H1 (cell line): ENCODE measurements at regions not wholly inside any gene's neighbourhood (a gene's known extent, or its start where the extent isn't known, plus 50 kb on each side); places are given as distances from the start of the nearest gene placed in this dataset.

Experiments used
- EGR1 ChIP-seq: IDR thresholded peaks from 2 replicates; pipeline ENCODE4 v1.6.1; 2011; ENCODE audit warnings: low read depth, low read length, borderline replicate concordance
- JUN ChIP-seq: IDR thresholded peaks from 2 replicates; pipeline ENCODE4 v1.6.1; 2011; ENCODE audit warnings: low read depth, mild to moderate bottlenecking, improper control_type of control experiment, low read length
- RNF2 ChIP-seq: fragments of 200-900, 300-1000 bp; sonication (generic); IDR thresholded peaks from 2 replicates; pipeline ENCODE4 v1.7.1; 2016; ENCODE audit warnings: borderline replicate concordance, low read depth, mild to moderate bottlenecking, antibody characterized with exemption, low read length; ENCODE audit not compliant: poor library complexity, severe bottlenecking; ENCODE audit errors: missing control alignments
- TEAD4 ChIP-seq: IDR thresholded peaks from 2 replicates; pipeline ENCODE4 v1.6.1; 2012; ENCODE audit warnings: low read depth, low read length, inconsistent platforms, mixed read lengths
- TF ChIP-seq, protein P1 (sequence below), 3 experiments: IDR thresholded peaks; 1 replicate in 2 of 3; 2 replicates in 1 of 3; pipeline versions ENCODE4 v1.5.1 to v1.6.1; 2011; ENCODE audit warnings: low read length in 3 of 3, mild to moderate bottlenecking in 3 of 3, inconsistent platforms in 2 of 3, low read depth in 1 of 3, moderate library complexity in 1 of 3; ENCODE audit not compliant: insufficient read depth in 1 of 3; ENCODE audit errors: control extremely low read depth in 1 of 3

DNA sequence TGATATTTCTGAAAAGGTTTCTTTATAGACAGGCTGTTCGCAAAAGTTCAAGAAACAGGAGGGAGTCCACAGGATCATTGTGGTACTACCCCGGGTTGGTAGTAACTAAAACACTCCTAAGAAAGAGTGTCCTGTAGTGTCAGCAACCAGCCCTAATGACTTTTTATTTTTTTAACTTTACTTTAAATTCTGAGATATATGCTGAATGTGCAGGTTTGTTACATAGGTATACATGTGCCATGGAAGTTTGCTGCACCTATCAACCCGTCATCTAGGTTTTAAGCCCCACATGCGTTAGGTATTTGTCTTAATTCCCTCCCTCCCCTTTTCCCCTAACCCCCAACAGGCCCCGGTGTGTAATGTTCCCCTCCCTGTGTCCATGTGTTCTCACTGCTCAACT is 1396.9 kb upstream of the ZEB2 start:
- TF ChIP-seq EGR1 (no peak), RNF2 (no peak), TEAD4 (no peak), JUN (no peak)
- TF ChIP-seq, protein P1, sequence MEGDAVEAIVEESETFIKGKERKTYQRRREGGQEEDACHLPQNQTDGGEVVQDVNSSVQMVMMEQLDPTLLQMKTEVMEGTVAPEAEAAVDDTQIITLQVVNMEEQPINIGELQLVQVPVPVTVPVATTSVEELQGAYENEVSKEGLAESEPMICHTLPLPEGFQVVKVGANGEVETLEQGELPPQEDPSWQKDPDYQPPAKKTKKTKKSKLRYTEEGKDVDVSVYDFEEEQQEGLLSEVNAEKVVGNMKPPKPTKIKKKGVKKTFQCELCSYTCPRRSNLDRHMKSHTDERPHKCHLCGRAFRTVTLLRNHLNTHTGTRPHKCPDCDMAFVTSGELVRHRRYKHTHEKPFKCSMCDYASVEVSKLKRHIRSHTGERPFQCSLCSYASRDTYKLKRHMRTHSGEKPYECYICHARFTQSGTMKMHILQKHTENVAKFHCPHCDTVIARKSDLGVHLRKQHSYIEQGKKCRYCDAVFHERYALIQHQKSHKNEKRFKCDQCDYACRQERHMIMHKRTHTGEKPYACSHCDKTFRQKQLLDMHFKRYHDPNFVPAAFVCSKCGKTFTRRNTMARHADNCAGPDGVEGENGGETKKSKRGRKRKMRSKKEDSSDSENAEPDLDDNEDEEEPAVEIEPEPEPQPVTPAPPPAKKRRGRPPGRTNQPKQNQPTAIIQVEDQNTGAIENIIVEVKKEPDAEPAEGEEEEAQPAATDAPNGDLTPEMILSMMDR (IDR thresholded peaks at IDR 0.05; ENCODE audit: control extremely low read depth in 1 of 3, insufficient read depth in 1 of 3, low read depth in 1 of 3, low read length in 3 of 3) = no peak
